ENCODE measurements at regions not wholly inside any gene's neighbourhood (a gene's known extent, or its start where the extent isn't known, plus 50 kb on each side); places are given as distances from the start of the nearest gene placed in this dataset.

GRCh38 chr15:61527836-61528580, 298.9 kb upstream of the RORA start:
- peak overlapping the region; percentile 50 to 90 (median 74) for H3K27ac Mint-ChIP-seq

More at GRCh38 chr15:61527836-61528580, 298.9 kb upstream of the RORA start:
- H3T11ph ChIP-seq (ENCODE audit: low read length), result no peak overlapping the region
- H3K4me2 ChIP-seq (ENCODE audit: insufficient read depth, insufficient read length, low read length), result peak overlapping the region; percentile 14
- H4K20me1 ChIP-seq (ENCODE audit: control insufficient read depth, insufficient read depth, insufficient read length), result no peaks in the 10 kb centered on the region
- H2AFZ ChIP-seq (ENCODE audit: low read length), result peak overlapping the region; percentile 3
- no peak overlapping the region for H2BK5ac ChIP-seq (ENCODE audit: insufficient read length, low read length)
- H3K9me3 ChIP-seq (ENCODE audit: control insufficient read depth, low read depth, low read length), result no peaks in the 10 kb centered on the region
- DNase-seq, result peak; percentile 29
- TF ChIP-seq CTCF (conservative IDR thresholded peaks at IDR 0.05), result no peak
- H3K4me1 ChIP-seq (ENCODE audit: insufficient read depth, low read length), result peaks cover 7% of the 10 kb centered on the region; the same call in 1 of the 2 replicates
- no peak overlapping the region for H3K18ac ChIP-seq (ENCODE audit: insufficient read length, low read depth, low read length)
- WGBS (ENCODE audit: extremely low coverage, insufficient read length, low lambda C conversion rate), result no CpG with 5 or more reads among the region's 9 CpGs
- H3K27me3 ChIP-seq (ENCODE audit: insufficient read depth, low read length), result no peaks in the 10 kb centered on the region
- H3K23ac ChIP-seq (ENCODE audit: insufficient read length, low read depth, low read length), result no peak overlapping the region
- Mint-ChIP-seq H3K36me3 (ENCODE audit: insufficient read depth in 1 of 3, low read depth in 3 of 3) (no peaks in the 10 kb centered on the region), H3K27me3 (ENCODE audit: low read depth) (no peaks in the 10 kb centered on the region; the same call in 1 of the 2 replicates), H3K4me3 (peak overlapping the region in 1 of 2 experiments; percentile 46; a peak in 1 of 5 replicates), H3K9me3 (no peaks in the 10 kb centered on the region), H3K4me1 (peaks cover 14 to 18% of the 10 kb centered on the region in 2 experiments)
- no peak overlapping the region for H2BK120ac ChIP-seq (ENCODE audit: low read depth, low read length, poor library complexity, severe bottlenecking)
- H3K79me1 ChIP-seq (ENCODE audit: insufficient read depth, low read depth, low read length, poor library complexity, severe bottlenecking), result no peaks in the 10 kb centered on the region
- H3K56ac ChIP-seq (ENCODE audit: insufficient read length, low read depth, low read length), result no peak overlapping the region
- H3K23me2 ChIP-seq (ENCODE audit: insufficient read length, low read depth, low read length, poor library complexity, severe bottlenecking), result no peaks in the 10 kb centered on the region
- no peaks in the 10 kb centered on the region for H3K79me2 ChIP-seq (ENCODE audit: insufficient read depth, low read length)
- no peak overlapping the region for H3K4ac ChIP-seq (ENCODE audit: low read depth, low read length)
- H4K8ac ChIP-seq (replicated peaks; ENCODE audit: insufficient read length, low read depth, low read length), result no peak overlapping the region
- H4K91ac ChIP-seq (ENCODE audit: insufficient read length, low read depth, low read length), result no peak overlapping the region
- H4K5ac ChIP-seq (ENCODE audit: insufficient read length, low read depth, low read length), result no peak overlapping the region
- no peak overlapping the region for H2BK15ac ChIP-seq (ENCODE audit: low read depth, low read length)
- H2AK5ac ChIP-seq (ENCODE audit: insufficient read length, low read length), result no peak overlapping the region
- H3K9ac ChIP-seq (ENCODE audit: extremely low read depth, insufficient read length, low read length), result no peak overlapping the region
- H3K14ac ChIP-seq (ENCODE audit: insufficient read depth, low read length), result 0 out of 2 replicates have a peak overlapping the region, but pooled peaks have one; percentile 26
- no peak overlapping the region for H2BK20ac ChIP-seq (ENCODE audit: low read depth, low read length, poor library complexity, severe bottlenecking)
- H3K27ac ChIP-seq (ENCODE audit: insufficient read length, low read depth, low read length), result no peak overlapping the region
- no peak overlapping the region for H2BK12ac ChIP-seq (ENCODE audit: insufficient read length, low read depth, low read length)
